PC-9 (cell line): ENCODE measurements at regions not wholly inside any gene's neighbourhood (a gene's known extent, or its start where the extent isn't known, plus 50 kb on each side); places are given as distances from the start of the nearest gene placed in this dataset.

ENCODE experiments used
- CTCF ChIP-seq: fragments of 200-600 bp; sonication (generic); conservative IDR thresholded peaks from 2 replicates; pipeline ENCODE4 v1.6.1; 2017; ENCODE audit warnings: mixed run types, antibody characterized with exemption, mild to moderate bottlenecking, moderate library complexity
- EZH2 ChIP-seq: fragments of 200-600 bp; sonication (generic); IDR thresholded peaks from 2 replicates; pipeline ENCODE4 v1.8.0; 2017; ENCODE audit warnings: antibody characterized with exemption, low read depth

GRCh38 chr6:129766959-129767728 is 57.2 kb upstream of the ARHGAP18 start:
- TF ChIP-seq CTCF (no peak), EZH2 (no peak)
